SK-N-MC (cell line): ENCODE measurements at regions not wholly inside any gene's neighbourhood (a gene's known extent, or its start where the extent isn't known, plus 50 kb on each side); places are given as distances from the start of the nearest gene placed in this dataset.

ENCODE experiments used
- DNase-seq: peaks from one replicate; pipeline ENCODE4 v3.0.0-alpha.2; 2011; ENCODE audit warnings: low read depth, low spot score
- H3K27ac ChIP-seq: fragments of 200-600 bp; sonication (generic); 2 replicates; pipeline ENCODE4 v1.5.1; 2016; ENCODE audit warnings: mixed run types
- H3K36me3 ChIP-seq: fragments of 200-600 bp; sonication (generic); 2 replicates; pipeline ENCODE4 v1.6.1; 2017; ENCODE audit warnings: antibody characterized with exemption, low read length, mixed read lengths; ENCODE audit not compliant: insufficient read depth
- H3K4me3 ChIP-seq: fragments of 200-600 bp; sonication (generic); 2 replicates; pipeline ENCODE4 v1.5.1; 2016
- H3K9ac ChIP-seq: fragments of 200-600 bp; sonication (generic); 2 replicates; pipeline ENCODE4 v1.8.0; 2017; ENCODE audit warnings: mixed run types, mixed read lengths; ENCODE audit not compliant: insufficient read length
- H3K9me3 ChIP-seq: fragments of 200-600 bp; sonication (generic); 2 replicates; pipeline ENCODE4 v1.6.1; 2017; ENCODE audit warnings: low read depth, mild to moderate bottlenecking, antibody characterized with exemption, low read length, moderate library complexity, mixed read lengths
- EZH2 ChIP-seq: fragments of 200-600 bp; sonication (generic); IDR thresholded peaks from one replicate; pipeline ENCODE4 v1.6.1; 2017; ENCODE audit warnings: antibody characterized with exemption
- FOXP2 ChIP-seq: optimal IDR thresholded peaks from 2 replicates; pipeline ENCODE3; 2011; ENCODE audit warnings: mild to moderate bottlenecking, moderate library complexity; ENCODE audit not compliant: insufficient read depth; ENCODE audit errors: extremely low read length, control extremely low read depth
- POLR2AphosphoS5 ChIP-seq: IDR thresholded peaks from 2 replicates; pipeline ENCODE4 v1.6.1; 2012; ENCODE audit warnings: mild to moderate bottlenecking, low read depth, low read length, borderline replicate concordance

GRCh38 chr7:21128062-21128817, 299.6 kb upstream of the SP4 start:
- H3K9me3 ChIP-seq = no peaks in the 10 kb centered on the region

GRCh38 chr7:21131897-21132296, 296.0 kb upstream of the SP4 start:
- H3K27ac ChIP-seq = no peak overlapping the region

More at GRCh38 chr7:21128062-21128817, 299.6 kb upstream of the SP4 start:
- no peak for TF ChIP-seq POLR2AphosphoS5
- TF ChIP-seq EZH2 = no peak
- no peak for TF ChIP-seq FOXP2
- Histone ChIP-seq H3K9ac (no peak overlapping the region), H3K36me3 (no peaks in the 10 kb centered on the region), H3K27ac (no peak overlapping the region), H3K4me3 (no peak overlapping the region)
- DNase-seq = no peak

GRCh38 chr7:21134631-21135030, 293.3 kb upstream of the SP4 start:
- no peak overlapping the region for H3K27ac ChIP-seq
- TF ChIP-seq EZH2 (no peak), POLR2AphosphoS5 (no peak), FOXP2 (no peak)
- H3K36me3 ChIP-seq = no peaks in the 10 kb centered on the region

More at GRCh38 chr7:21131897-21132296, 296.0 kb upstream of the SP4 start:
- Histone ChIP-seq H3K9me3 (no peaks in the 10 kb centered on the region), H3K4me3 (no peak overlapping the region), H3K36me3 (no peaks in the 10 kb centered on the region), H3K9ac (no peak overlapping the region)
- TF ChIP-seq FOXP2 (no peak), POLR2AphosphoS5 (no peak), EZH2 (no peak)
- DNase-seq = no peak

GRCh38 chr7:21135437-21135836, 292.4 kb upstream of the SP4 start:
- H3K9ac ChIP-seq = no peak overlapping the region
- no peak for TF ChIP-seq POLR2AphosphoS5

More at GRCh38 chr7:21134631-21135030, 293.3 kb upstream of the SP4 start:
- DNase-seq = no peak
- Histone ChIP-seq H3K9ac (no peak overlapping the region), H3K4me3 (no peak overlapping the region), H3K9me3 (no peaks in the 10 kb centered on the region)

GRCh38 chr7:21137640-21138039, 290.2 kb upstream of the SP4 start:
- Histone ChIP-seq H3K4me3 (no peak overlapping the region), H3K9ac (no peak overlapping the region), H3K9me3 (no peaks in the 10 kb centered on the region), H3K36me3 (no peaks in the 10 kb centered on the region), H3K27ac (no peak overlapping the region)
- TF ChIP-seq EZH2 (no peak), FOXP2 (no peak), POLR2AphosphoS5 (no peak)
- no peak for DNase-seq

More at GRCh38 chr7:21135437-21135836, 292.4 kb upstream of the SP4 start:
- no peaks in the 10 kb centered on the region for H3K36me3 ChIP-seq
- H3K9me3 ChIP-seq = no peaks in the 10 kb centered on the region
- H3K27ac ChIP-seq = no peak overlapping the region
- H3K4me3 ChIP-seq = no peak overlapping the region
- no peak for DNase-seq

- Histone ChIP-seq H3K36me3 (no peaks in the 10 kb centered on the region), H3K27ac (no peak overlapping the region), H3K4me3 (no peak overlapping the region), H3K9ac (no peak overlapping the region), H3K9me3 (no peaks in the 10 kb centered on the region)
- TF ChIP-seq FOXP2 (no peak), EZH2 (no peak), POLR2AphosphoS5 (no peak)
- no peak for DNase-seq
Observed at GRCh38 chr7:21140622-21141021, 287.3 kb upstream of the SP4 start.

GRCh38 chr7:21141476-21141875, 286.4 kb upstream of the SP4 start:
- DNase-seq = no peak
- H3K9me3 ChIP-seq = no peaks in the 10 kb centered on the region
- H3K36me3 ChIP-seq = no peaks in the 10 kb centered on the region
- no peak overlapping the region for H3K9ac ChIP-seq
- TF ChIP-seq FOXP2 = no peak
- no peak for TF ChIP-seq EZH2
- TF ChIP-seq POLR2AphosphoS5 = no peak
- no peak overlapping the region for H3K27ac ChIP-seq
- H3K4me3 ChIP-seq = no peak overlapping the region

GRCh38 chr7:21142081-21142480, 285.8 kb upstream of the SP4 start:
- DNase-seq = no peak
- no peaks in the 10 kb centered on the region for H3K36me3 ChIP-seq
- H3K9me3 ChIP-seq = no peaks in the 10 kb centered on the region
- H3K27ac ChIP-seq = no peak overlapping the region
- no peak overlapping the region for H3K9ac ChIP-seq
- H3K4me3 ChIP-seq = no peak overlapping the region
- no peak for TF ChIP-seq EZH2
- no peak for TF ChIP-seq POLR2AphosphoS5
- TF ChIP-seq FOXP2 = no peak

GRCh38 chr7:21146642-21147423, 281.1 kb upstream of the SP4 start:
- Histone ChIP-seq H3K36me3 (no peaks in the 10 kb centered on the region), H3K4me3 (no peak overlapping the region), H3K27ac (no peak overlapping the region), H3K9me3 (no peaks in the 10 kb centered on the region), H3K9ac (no peak overlapping the region)
- DNase-seq = no peak
- TF ChIP-seq POLR2AphosphoS5 = no peak
